HL-60/S4 (cell line): ENCODE measurements at regions not wholly inside any gene's neighbourhood (a gene's known extent, or its start where the extent isn't known, plus 50 kb on each side); places are given as distances from the start of the nearest gene placed in this dataset.
"Not testable (repeated sequence)": the region's sequence is repeated elsewhere in the genome, so short reads cannot be mapped to it uniquely, and the experiment has no call there.

Source experiments
- in situ Hi-C: fragments of 300-500 bp; cut with MboI; formaldehyde crosslinking; loops from 2 replicates; pipeline ENCODE4 v1.14.3; 2022; ENCODE audit warnings: low sequenced_read_pairs

DNA sequence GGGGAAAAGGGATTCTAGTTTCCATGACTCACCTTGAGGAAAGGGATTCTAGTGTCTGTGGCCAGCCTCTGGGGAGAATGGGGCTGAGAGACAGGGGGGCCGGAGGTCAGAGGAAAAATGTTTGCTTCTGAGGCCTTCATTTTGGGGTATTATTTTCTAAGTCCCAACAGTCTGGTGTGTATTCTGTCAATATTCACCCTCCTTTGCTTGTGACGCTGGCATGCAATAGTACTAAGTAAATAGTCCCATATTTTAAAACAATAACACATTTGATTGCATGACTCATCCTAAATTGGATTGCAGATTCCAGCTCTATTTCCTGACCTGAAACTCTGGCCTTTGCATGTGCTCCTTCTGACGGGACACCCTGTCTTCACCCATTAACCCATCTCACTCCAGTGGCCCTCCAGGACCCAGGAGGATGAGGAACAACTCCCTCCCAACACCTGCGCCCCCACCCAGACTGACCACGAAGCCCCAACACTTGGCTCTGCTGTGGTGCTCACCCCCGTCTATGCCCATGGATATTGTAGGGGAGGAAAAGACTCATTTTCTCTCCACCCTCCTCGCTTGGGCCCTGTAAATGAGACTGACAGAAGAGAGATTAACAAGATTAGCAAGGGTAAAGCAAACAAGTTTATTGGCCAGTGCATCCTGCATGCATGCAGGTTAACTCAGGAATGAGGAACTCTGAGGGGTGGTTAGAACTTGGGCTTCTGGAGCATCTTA, 495.6 kb upstream of the KLF6 start:
- in situ Hi-C loops: no loop called here

DNA sequence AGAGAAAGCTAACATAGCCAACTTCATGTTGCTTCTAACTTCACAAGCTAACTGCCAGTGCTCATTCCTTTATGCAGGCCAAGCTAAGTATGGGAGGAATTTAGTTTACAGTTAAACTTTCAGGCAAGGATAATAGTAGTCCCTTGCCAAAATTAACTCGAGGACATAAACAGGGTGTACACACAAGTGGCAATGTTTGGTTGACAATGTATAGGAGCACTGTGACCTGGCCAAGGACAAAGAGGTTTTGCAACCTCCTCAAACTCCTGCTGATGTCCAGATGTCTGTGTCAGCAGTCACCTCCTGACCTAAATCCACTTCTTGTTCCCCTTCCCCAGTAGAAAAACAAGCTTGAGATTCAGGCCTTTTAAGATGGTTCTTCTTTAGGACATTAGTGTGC, 494.6 kb upstream of the KLF6 start:
- in situ Hi-C loops: no loop called here

DNA sequence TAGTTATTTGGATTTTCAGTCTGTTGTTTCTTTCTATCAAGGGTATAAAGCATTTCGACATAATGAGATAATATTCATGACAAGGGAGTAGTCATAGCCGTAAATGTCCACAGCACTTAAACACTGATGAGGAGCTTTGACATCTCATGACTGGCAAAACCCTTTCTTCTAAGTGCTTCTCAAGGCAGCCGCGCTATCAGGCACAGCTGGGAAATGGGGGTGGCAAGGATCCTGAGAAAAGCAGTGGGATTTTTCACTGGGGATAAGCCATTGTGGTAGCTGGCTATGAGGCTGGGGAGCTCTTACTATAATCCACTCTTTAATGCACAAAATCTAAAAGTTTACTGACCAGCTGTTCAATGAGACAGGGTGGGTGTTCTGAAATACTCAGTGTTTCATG, 493.2 kb upstream of the KLF6 start:
- in situ Hi-C loops: no loop called here

DNA sequence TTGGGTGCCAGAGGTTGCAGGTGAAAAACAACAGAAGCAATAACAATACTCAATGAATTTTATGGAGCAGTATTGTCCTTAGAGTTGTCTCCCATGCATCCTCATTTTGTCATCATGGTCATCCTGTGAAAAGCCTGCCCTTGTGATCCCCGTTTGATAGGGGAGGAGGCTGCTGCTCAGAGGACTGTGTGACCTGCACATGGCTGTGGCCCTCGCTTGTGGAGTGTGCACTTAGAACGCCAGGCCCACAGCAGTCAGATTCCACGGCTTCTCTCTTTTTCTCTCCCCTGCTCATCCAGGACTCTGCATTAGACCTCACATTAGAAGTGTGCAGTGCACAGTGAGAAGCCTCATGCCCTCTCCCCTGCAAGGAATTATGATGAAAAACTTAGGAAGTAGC, 491.1 kb upstream of the KLF6 start:
- in situ Hi-C loops: no loop called here

DNA sequence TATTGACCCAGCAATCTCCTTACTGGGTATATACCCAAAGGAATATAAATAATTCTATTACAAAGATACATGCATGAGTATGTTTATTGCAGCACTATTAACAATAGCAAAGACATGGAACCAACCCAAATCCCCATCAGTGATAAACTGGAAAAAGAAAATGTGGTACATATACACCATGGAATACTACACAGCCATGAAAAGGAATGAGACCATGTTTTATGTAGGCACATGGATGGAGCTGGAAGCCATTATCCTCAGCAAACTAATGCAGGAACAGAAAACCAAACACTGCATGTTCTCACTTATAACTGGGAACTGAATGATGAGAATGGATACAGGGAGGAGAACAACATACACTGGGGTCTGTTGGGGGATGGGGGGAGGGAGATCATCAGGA, 489.7 kb upstream of the KLF6 start:
- in situ Hi-C loops: not testable (repeated sequence)

DNA sequence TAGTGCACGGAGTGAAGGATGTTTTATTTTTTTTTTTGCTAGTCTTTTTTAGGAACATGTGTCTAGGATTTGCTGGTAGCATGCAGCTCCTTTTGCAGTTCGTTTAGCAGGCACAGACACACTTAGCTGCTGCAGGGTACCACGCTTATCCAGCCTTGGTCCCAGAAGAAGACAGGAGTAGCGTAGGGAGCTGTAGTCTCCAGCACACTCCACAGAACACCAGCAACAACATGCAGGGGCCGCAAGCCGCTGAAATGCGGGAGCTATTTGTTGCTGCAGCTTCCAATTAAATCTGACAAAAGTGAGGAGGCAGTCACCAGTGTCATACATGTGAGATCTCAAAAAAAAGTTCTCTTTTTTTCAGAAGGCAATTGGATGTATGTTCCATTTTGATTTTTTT, 486.2 kb upstream of the KLF6 start:
- in situ Hi-C loops: no loop called here

DNA sequence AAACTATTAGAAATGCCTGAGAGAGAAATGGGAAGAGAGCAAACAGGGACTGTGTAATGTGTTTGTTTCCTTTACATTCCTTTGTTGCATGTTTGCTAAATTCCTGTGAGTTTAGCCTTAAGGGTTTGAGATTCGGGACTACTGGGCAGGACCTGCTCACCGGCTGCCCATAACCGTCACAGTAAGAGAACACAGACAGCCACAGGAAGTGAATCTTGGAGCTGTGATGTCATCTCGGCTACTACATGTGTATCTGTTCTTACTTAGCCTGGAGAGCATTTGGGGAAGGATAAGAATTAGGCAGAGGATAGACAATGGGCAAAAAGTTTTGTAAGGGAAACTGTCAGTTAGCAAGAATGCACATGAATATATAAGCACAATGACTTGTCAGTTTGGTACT, 485.1 kb upstream of the KLF6 start:
- in situ Hi-C loops: no loop called here

DNA sequence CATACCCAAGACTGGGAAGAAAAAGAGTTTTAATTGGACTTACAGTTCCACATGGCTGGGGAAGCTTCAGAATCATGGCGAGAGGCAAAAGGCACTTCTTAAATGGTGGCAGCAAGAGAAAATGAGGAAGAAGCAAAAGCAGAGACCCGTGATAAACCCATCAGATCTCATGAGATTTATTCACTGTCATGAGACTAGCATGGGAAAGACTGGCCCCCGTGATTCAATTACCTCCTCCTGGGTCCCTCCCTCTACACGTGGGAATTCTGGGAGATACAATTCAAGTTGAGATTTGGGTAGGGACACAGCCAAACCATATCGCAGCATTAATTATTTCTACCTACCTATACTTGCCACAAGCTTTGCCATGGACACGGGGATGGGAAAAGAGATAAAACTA, 483.5 kb upstream of the KLF6 start:
- in situ Hi-C loops: not testable (repeated sequence)

DNA sequence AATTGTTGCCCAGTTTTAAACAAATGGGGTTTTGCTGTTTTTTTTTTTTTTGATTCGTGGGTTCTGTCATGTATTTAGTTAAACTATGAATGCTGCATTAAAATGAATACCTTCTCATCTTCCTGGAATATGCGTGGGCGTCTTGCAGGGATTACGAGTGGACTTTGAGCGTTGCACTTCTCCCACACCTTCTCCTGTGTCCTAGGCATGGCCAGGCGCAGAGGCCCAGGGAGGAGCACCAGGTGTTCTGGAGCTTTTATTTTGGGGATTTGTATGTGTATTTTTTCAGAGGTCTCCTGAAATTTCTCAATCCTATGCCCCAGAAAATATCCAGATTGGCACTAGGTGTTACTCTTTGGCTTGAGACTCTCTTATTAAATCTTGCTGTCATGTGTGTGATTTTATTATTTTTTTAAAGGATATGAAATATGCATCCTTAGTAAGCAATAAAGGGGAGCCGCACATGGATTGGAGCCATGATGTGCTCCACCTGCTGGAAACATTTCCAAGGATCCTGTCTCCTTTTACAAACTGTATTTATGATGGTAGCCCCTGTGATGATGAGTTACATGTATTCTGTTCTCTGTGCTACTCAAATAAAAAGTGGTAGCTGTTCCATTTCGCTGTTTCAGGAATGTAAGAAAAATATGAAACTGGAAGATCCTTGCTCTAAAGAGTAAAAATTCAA, 482.2 kb upstream of the KLF6 start:
- in situ Hi-C loops: no loop called here

DNA sequence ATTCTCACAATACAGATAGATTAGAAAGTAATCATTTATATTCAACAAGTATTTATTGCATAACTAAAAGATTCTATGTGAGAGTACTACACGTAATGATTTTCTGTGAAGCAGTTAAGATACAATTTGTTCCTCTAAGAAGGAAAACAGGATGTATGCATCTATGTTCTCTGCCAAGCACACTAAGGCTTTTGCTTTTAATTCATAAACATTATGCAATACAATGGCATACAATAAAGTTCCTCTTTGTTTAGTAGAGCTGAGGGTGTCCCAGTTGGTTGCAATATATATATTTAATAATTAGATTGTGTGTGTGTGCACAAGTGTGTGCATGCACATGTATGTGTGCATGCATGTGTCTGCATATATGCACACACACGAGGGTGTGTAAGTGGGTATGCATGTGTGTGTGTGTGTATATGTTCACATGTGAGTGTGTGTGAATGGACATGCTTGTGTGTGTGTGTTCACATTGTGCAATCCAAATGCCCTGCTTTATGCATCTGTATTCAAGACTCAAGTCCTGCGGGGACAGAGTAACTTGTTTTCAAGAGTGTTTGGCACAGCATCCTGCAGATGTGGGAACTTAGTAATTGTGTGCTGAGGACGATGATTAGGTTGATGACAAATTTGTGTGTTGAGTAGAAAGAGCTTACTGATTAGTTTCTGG, 481.5 kb upstream of the KLF6 start:
- in situ Hi-C loops: no loop called here

DNA sequence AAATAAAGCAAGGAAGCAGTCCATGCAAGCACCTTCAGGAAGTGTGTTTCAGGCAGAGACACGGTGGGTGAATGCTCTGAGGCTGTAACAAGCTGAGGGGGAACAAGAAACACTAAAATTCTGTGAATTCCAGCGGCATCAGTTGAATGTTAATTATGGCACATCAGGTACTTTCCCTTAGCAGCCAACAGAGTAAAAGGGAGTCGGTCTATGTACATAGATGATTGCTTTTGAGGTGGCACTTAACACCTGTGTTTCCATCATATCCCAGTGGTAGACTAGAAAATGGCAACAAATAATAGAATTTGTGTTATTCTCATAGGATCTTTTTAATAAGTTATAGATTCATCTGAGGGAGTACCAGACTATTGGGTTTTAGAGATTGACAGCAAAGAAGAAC, 481.0 kb upstream of the KLF6 start:
- in situ Hi-C loops: no loop called here

DNA sequence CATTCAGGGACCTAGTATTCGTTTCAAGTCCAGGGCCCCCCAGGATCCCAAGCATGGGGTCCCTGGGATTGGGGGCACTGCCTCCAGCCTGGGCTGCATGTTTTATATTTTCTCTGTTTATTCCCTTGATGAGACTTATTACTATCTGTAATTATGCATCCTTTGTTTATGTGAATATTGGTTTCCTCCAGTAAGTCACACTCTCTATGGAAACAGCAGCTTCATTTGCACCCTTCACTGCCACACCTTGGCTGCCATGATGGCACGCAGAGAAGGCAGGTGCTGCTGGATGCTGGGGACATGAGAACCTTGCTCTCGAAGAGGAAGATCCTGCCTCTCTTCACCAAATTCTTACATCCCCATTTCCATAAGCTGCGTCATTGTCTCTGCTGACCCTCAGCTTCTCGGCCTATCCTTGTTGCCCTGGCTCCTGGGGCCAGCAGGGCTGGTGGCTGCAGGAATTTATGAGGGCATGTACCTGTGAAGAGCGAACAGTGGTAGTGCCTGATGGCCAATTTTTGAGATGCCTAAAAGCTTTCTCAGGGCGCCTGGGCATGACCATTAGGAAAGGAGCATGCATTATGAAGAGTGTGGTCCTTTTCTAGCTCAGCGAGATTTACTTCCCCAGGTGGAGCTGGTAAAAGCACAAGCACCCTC, 479.3 kb upstream of the KLF6 start:
- in situ Hi-C loops: no loop called here

DNA sequence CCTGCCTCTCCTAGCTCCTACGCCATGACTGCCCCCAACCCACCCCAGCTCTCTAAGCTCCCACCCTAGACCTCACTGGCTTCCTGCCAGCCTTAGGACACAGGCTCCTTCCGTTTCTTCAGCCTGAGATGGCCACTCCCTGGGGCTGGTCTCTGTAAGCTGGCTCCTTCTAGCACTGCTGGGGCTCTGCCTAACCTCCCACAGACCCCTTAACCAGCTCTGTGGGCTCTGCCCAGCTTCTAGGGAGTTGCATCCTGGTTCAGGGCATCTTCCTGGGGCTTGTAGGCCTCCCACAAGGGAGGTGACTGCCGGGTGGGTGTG, 478.6 kb upstream of the KLF6 start:
- in situ Hi-C loops: no loop called here

DNA sequence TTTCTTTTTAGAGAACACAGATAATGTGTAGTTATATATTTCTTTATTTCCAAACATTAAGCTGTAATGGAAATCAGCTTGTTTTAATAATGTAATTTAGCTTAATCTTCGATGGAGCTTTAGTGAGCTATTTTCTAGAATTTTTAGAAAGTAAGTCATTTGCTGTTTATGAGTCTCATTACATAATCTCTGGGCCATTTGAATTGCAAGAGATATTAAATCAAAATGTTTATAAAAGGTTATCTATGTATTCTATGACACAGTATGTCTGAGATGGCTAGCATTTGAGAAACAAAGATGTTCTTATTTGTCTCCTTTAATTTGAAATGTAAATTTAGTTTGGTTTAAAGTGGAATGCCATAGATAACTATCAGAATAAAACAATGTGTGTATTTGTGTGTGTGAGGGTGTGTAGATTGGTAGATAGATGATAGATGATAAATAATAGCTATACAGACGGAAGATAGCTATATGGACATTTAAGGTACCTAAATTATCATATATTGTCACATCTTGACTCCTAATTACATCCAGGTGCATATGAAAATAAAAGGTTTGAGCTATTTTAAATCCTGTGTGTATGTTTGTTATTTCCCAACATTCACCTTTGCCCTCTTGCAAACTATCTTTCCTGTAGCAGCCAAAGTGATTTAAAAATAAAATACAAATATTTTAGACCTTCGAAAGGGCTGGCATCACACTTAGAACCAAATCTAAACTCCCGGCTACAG, 478.0 kb upstream of the KLF6 start:
- in situ Hi-C loops: no loop called here

DNA sequence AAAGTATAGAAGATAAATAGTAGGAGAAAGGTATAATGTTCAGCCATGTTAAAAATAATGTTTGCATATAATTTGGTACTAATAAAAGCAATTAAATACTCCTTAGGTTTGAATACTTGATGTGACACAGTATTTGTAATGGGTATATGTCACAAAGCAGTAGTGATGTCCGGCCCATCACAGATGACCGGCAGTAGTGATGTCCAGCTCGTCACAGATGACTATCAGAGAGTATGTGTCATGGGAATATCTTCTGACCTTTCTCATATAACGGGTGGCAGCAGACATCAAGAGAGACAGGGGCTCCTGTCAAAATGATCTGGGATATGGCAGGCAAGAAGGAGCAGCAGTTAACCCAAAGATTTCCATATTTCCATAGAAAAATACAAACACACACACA, 477.4 kb upstream of the KLF6 start:
- in situ Hi-C loops: no loop called here

DNA sequence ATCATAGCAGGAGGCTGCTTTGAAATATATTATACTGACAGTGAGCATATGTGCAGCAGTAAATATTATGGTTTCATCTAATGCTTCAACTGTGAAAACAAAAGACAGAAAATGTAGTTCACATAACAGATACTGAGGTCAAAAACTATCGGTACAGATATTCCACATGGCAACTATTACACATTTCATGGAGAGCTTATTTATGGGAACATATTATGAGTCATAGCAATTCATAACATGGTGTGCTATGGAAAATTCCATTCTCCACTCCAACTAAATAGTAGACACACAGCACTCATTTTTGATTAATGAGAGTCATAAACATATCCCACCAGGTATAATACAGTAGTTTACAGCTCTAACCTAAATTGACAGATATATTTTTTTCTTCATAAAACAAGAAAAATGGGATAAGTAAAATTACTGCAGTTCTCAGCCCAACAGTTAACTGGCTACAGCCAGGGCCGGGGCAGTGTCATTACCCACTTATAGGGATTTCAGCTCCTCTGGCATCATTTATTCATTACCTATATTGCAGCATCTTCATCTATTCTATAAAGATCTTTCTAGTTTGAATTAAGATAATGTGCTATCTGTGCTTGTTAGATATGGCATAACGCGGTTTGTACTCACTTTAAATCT, 475.6 kb upstream of the KLF6 start:
- in situ Hi-C loops: no loop called here

DNA sequence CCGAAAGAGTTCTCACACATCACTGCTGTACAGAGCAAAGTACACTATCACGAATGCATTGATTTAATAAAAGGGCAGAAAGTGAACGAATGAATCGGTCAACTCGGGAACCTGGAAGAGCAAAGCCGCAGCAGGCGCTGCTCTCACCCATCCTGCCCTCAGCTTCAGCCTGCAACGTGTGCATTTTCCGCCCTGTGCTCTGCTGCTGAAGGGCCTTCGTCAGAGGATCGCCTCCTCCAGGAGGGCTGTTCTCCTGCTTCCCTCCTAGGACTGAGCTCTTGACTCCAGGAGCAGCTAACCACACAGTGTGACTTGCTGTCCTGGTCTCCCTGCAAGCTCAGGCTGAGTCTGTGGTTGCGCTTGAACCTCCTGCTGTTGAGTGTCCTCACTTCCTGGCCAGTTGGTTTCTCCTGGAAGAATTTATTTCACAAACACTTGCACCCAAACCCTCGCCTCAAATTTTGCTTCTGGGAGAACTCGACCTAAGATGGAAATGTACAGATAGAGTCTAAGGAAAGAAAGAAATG, 473.0 kb upstream of the KLF6 start:
- in situ Hi-C loops: no loop called here

DNA sequence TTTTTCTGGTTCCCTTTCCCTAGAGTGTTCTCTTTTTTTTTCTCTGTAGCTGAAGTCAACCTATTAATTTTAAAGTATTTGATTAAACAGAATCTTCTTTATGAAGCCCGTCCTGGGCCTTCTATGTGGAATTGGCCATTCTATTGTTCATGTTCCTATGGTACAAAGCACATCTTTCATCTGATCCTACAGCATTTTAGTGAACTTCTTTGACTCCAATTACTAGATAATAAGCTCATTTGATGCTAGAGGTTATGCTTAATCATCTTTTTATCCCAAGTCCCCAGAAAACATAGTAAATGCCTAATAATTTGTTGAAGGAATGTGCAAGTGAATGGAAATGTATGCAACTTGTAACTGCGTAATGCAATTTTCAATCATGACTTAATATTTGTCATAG, 472.0 kb upstream of the KLF6 start:
- in situ Hi-C loops: no loop called here

DNA sequence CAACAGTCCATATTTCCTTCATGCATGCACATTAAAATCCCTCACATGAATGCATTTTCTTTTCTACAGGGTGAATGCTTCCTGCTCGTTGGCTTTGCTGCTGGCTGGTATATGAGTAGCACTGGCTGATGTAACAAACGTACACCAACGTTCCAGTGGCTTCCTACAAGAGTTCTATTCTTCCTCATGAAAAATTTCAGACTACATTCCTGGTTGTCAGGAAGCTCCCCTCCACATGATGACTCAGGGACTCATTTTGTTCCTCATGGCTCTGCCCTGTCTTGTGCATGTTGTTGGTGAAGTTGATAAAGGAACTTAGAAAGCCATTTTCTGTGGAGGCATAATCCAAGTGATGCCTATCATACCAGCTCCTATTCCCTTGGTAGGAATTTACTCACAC, 470.7 kb upstream of the KLF6 start:
- in situ Hi-C loops: no loop called here
